HepG2 (cell line): ENCODE measurements at regions not wholly inside any gene's neighbourhood (a gene's known extent, or its start where the extent isn't known, plus 50 kb on each side); places are given as distances from the start of the nearest gene placed in this dataset.
A peak's percentile ranks its signal among the peaks of the same experiment; 100 is the strongest.

Experiments
- ARID5B ChIP-seq: IDR thresholded peaks from 2 replicates; pipeline ENCODE4 v1.4.0; 2020; ENCODE audit warnings: mild to moderate bottlenecking, missing genetic modification reagents
- ATF1 ChIP-seq: IDR thresholded peaks from 2 replicates; pipeline ENCODE4 v1.6.1; 2016; ENCODE audit warnings: mild to moderate bottlenecking, control low read depth
- HNF4G ChIP-seq, 2 experiments: sonication (generic) in 1 of 2; formaldehyde crosslinking in 1 of 2; IDR thresholded peaks; 2 replicates each; pipeline versions ENCODE4 v1.4.0 to v1.6.1; 2011 to 2020; ENCODE audit warnings: borderline replicate concordance in 2 of 2, low read depth in 2 of 2, mild to moderate bottlenecking in 2 of 2, low read length in 1 of 2, missing genetic modification reagents in 1 of 2, moderate library complexity in 1 of 2
- KDM6A ChIP-seq: IDR thresholded peaks from 2 replicates; pipeline ENCODE4 v1.6.1; 2016; ENCODE audit warnings: low read depth
- MAFG ChIP-seq: sonication (generic); formaldehyde crosslinking; IDR thresholded peaks from 2 replicates; pipeline ENCODE4 v1.5.1; 2020; ENCODE audit warnings: mild to moderate bottlenecking, missing genetic modification reagents
- PHF8 ChIP-seq: sonication (generic); formaldehyde crosslinking; IDR thresholded peaks from 2 replicates; pipeline ENCODE4 v1.5.0; 2020; ENCODE audit warnings: missing genetic modification reagents
- RFX1 ChIP-seq: fragments of 450-650 bp; IDR thresholded peaks from 2 replicates; pipeline ENCODE4 v1.6.1; 2017
- RFX5 ChIP-seq: IDR thresholded peaks from 2 replicates; pipeline ENCODE4 v1.6.1; 2011; ENCODE audit warnings: low read depth, low read length, improper control_type of control experiment
- RNF219 ChIP-seq: sonication (generic); formaldehyde crosslinking; IDR thresholded peaks from 2 replicates; pipeline ENCODE4 v1.5.0; 2020; ENCODE audit warnings: mild to moderate bottlenecking, missing genetic modification reagents
- SMARCC2 ChIP-seq: fragments of 450-650 bp; IDR thresholded peaks from 2 replicates; pipeline ENCODE4 v1.6.1; 2017; ENCODE audit warnings: antibody characterized with exemption, mild to moderate bottlenecking
- WIZ ChIP-seq: sonication (generic); formaldehyde crosslinking; IDR thresholded peaks from 2 replicates; pipeline ENCODE4 v1.5.1; 2020; ENCODE audit warnings: mild to moderate bottlenecking, missing genetic modification reagents
- ZNF180 ChIP-seq: sonication (generic); formaldehyde crosslinking; IDR thresholded peaks from 2 replicates; pipeline ENCODE4 v1.4.0; 2020; ENCODE audit warnings: low read depth, missing genetic modification reagents, borderline replicate concordance
- ZNF263 ChIP-seq: sonication (generic); formaldehyde crosslinking; IDR thresholded peaks from 2 replicates; pipeline ENCODE4 v1.4.0; 2020; ENCODE audit warnings: missing genetic modification reagents
- ZNF280D ChIP-seq: sonication (generic); formaldehyde crosslinking; IDR thresholded peaks from 2 replicates; pipeline ENCODE4 v1.5.1; 2020; ENCODE audit warnings: mild to moderate bottlenecking, missing genetic modification reagents
- TF ChIP-seq, protein P1 (sequence below): sonication (generic); formaldehyde crosslinking; IDR thresholded peaks from 2 replicates; pipeline ENCODE4 v1.4.0; 2020; ENCODE audit warnings: missing genetic modification reagents, borderline replicate concordance
- TF ChIP-seq, protein P2 (sequence below): sonication (generic); formaldehyde crosslinking; IDR thresholded peaks from 2 replicates; pipeline ENCODE4 v1.4.0; 2020; ENCODE audit warnings: mild to moderate bottlenecking, low read depth, missing genetic modification reagents

GRCh38 chr12:115433014-115433634 lies 749.1 kb upstream of the TBX3 start (continued):
- TF ChIP-seq, protein P1, sequence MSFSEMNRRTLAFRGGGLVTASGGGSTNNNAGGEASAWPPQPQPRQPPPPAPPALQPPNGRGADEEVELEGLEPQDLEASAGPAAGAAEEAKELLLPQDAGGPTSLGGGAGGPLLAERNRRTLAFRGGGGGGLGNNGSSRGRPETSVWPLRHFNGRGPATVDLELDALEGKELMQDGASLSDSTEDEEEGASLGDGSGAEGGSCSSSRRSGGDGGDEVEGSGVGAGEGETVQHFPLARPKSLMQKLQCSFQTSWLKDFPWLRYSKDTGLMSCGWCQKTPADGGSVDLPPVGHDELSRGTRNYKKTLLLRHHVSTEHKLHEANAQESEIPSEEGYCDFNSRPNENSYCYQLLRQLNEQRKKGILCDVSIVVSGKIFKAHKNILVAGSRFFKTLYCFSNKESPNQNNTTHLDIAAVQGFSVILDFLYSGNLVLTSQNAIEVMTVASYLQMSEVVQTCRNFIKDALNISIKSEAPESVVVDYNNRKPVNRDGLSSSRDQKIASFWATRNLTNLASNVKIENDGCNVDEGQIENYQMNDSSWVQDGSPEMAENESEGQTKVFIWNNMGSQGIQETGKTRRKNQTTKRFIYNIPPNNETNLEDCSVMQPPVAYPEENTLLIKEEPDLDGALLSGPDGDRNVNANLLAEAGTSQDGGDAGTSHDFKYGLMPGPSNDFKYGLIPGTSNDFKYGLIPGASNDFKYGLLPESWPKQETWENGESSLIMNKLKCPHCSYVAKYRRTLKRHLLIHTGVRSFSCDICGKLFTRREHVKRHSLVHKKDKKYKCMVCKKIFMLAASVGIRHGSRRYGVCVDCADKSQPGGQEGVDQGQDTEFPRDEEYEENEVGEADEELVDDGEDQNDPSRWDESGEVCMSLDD (CRISPR knock-in tag), result no peak
- TF ChIP-seq WIZ (no peak), ATF1 (CRISPR knock-in tag) (peak; percentile 30; the same call in 1 of the 2 replicates), RFX5 (no peak), PHF8 (CRISPR knock-in tag) (no peak), ZNF280D (CRISPR knock-in tag) (no peak), ARID5B (CRISPR knock-in tag) (peak; percentile 96), MAFG (no peak), SMARCC2 (no peak), ZNF180 (CRISPR knock-in tag) (no peak), RNF219 (no peak), KDM6A (CRISPR knock-in tag) (peak; percentile 71), HNF4G (IDR thresholded peaks at IDR 0.05; ENCODE audit: borderline replicate concordance, low read depth, low read length) (peak; percentile 51; the same call in 1 of the 2 replicates), HNF4G (CRISPR knock-in tag; IDR thresholded peaks at IDR 0.05; ENCODE audit: borderline replicate concordance, low read depth) (no peak; the same call in 1 of the 2 replicates), RFX1 (no peak), ZNF263 (CRISPR knock-in tag) (no peak; the same call in 1 of the 2 replicates)
- TF ChIP-seq, protein P2, sequence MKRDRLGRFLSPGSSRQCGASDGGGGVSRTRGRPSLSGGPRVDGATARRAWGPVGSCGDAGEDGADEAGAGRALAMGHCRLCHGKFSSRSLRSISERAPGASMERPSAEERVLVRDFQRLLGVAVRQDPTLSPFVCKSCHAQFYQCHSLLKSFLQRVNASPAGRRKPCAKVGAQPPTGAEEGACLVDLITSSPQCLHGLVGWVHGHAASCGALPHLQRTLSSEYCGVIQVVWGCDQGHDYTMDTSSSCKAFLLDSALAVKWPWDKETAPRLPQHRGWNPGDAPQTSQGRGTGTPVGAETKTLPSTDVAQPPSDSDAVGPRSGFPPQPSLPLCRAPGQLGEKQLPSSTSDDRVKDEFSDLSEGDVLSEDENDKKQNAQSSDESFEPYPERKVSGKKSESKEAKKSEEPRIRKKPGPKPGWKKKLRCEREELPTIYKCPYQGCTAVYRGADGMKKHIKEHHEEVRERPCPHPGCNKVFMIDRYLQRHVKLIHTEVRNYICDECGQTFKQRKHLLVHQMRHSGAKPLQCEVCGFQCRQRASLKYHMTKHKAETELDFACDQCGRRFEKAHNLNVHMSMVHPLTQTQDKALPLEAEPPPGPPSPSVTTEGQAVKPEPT (CRISPR knock-in tag), result no peak
